ENCODE measurements at regions not wholly inside any gene's neighbourhood (a gene's known extent, or its start where the extent isn't known, plus 50 kb on each side); places are given as distances from the start of the nearest gene placed in this dataset.
"Not testable (repeated sequence)": the region's sequence is repeated elsewhere in the genome, so short reads cannot be mapped to it uniquely, and the experiment has no call there.

- H3K4me3 ChIP-seq (ENCODE audit: low read depth, low read length), result no peak overlapping the region
- peak; percentile 31 for DNase-seq (ENCODE audit: low read depth)
- no peak for TF ChIP-seq CTCF (IDR thresholded peaks at IDR 0.05; ENCODE audit: control insufficient read depth, extremely low read depth, insufficient read depth)
Observed at GRCh38 chr12:66823857-66824570, 145.1 kb upstream of the GRIP1 start.

GRCh38 chr12:66825921-66826320 is 147.0 kb upstream of the GRIP1 start:
- not testable (repeated sequence) for H3K4me3 ChIP-seq (ENCODE audit: low read depth, low read length); DNase-seq (ENCODE audit: low read depth)

GRCh38 chr12:66829660-66830325 is 150.9 kb upstream of the GRIP1 start:
- DNase-seq (ENCODE audit: low read depth), result no peak
- TF ChIP-seq CTCF (IDR thresholded peaks at IDR 0.05; ENCODE audit: control insufficient read depth, extremely low read depth, insufficient read depth), result no peak
- no peak overlapping the region for H3K4me3 ChIP-seq (ENCODE audit: low read depth, low read length)

- TF ChIP-seq CTCF (IDR thresholded peaks at IDR 0.05; ENCODE audit: control insufficient read depth, extremely low read depth, insufficient read depth), result no peak
- no peak for DNase-seq (ENCODE audit: low read depth)
Observed at GRCh38 chr12:66831495-66831894, 152.6 kb upstream of the GRIP1 start.

GRCh38 chr12:66832997-66833396 is 154.1 kb upstream of the GRIP1 start:
- no peak for TF ChIP-seq CTCF (IDR thresholded peaks at IDR 0.05; ENCODE audit: control insufficient read depth, extremely low read depth, insufficient read depth)
- no peak for DNase-seq (ENCODE audit: low read depth)
- H3K4me3 ChIP-seq (ENCODE audit: low read depth, low read length), result no peak overlapping the region

More at GRCh38 chr12:66831495-66831894, 152.6 kb upstream of the GRIP1 start:
- H3K4me3 ChIP-seq (ENCODE audit: low read depth, low read length), result no peak overlapping the region

- no peak overlapping the region for H3K4me3 ChIP-seq (ENCODE audit: low read depth, low read length)
- no peak for DNase-seq (ENCODE audit: low read depth)
- TF ChIP-seq CTCF (IDR thresholded peaks at IDR 0.05; ENCODE audit: control insufficient read depth, extremely low read depth, insufficient read depth), result no peak
Observed at GRCh38 chr12:66836623-66837310, 157.9 kb upstream of the GRIP1 start.

- DNase-seq (ENCODE audit: low read depth), result no peak
- TF ChIP-seq CTCF (IDR thresholded peaks at IDR 0.05; ENCODE audit: control insufficient read depth, extremely low read depth, insufficient read depth), result no peak
- H3K4me3 ChIP-seq (ENCODE audit: low read depth, low read length), result no peak overlapping the region
Observed at GRCh38 chr12:66837311-66837627, 158.4 kb upstream of the GRIP1 start.

Measured in LNCaP clone FGC (cell line).